ACHN (cell line): ENCODE measurements at regions not wholly inside any gene's neighbourhood (a gene's known extent, or its start where the extent isn't known, plus 50 kb on each side); places are given as distances from the start of the nearest gene placed in this dataset.

Source experiments
- DNase-seq: peaks from one replicate; pipeline ENCODE4 v3.0.0-alpha.2; 2015
- in situ Hi-C: cut with HindIII; loops from 2 replicates; pipeline ENCODE4 v1.10.0; 2017; ENCODE audit warnings: low sequenced_read_pairs, low pct_ligation_motif_present, low pct_unique_long_range_greater_than_20kb

- DNase-seq = peak; percentile 38
These were observed 55.8 kb upstream of the BCOR start for GRCh38 chrX:40153345-40154249.

GRCh38 chrX:40152741-40153344 lies 55.1 kb upstream of the BCOR start:
- peak; percentile 28 for DNase-seq
- in situ Hi-C loops = no loop called here

More at GRCh38 chrX:40153345-40154249, 55.8 kb upstream of the BCOR start:
- in situ Hi-C loops = no loop called here

- in situ Hi-C loops = no loop called here
- no peak for DNase-seq
These were observed 54.5 kb upstream of the BCOR start for GRCh38 chrX:40152173-40152711.

GRCh38 chrX:40151211-40152172 lies 53.7 kb upstream of the BCOR start:
- in situ Hi-C loops = no loop called here
- DNase-seq = no peak

GRCh38 chrX:40150503-40150902 lies 52.7 kb upstream of the BCOR start:
- in situ Hi-C loops = no loop called here
- DNase-seq = no peak

GRCh38 chrX:40149286-40150175 lies 51.8 kb upstream of the BCOR start:
- DNase-seq = no peak
- in situ Hi-C loops = no loop called here

GRCh38 chrX:40148385-40149285 lies 50.9 kb upstream of the BCOR start:
- in situ Hi-C loops = no loop called here
- no peak for DNase-seq

- in situ Hi-C loops = no loop called here
- no peak for DNase-seq
These were observed 50.2 kb upstream of the BCOR start for GRCh38 chrX:40147971-40148370.
